Nephron (organoid): ENCODE measurements at regions not wholly inside any gene's neighbourhood (a gene's known extent, or its start where the extent isn't known, plus 50 kb on each side); places are given as distances from the start of the nearest gene placed in this dataset.
"Not testable (repeated sequence)": the region's sequence is repeated elsewhere in the genome, so short reads cannot be mapped to it uniquely, and the experiment has no call there.

Experiments
- H3K27ac Mint-ChIP-seq, 3 experiments: 2 replicates each; pipeline ENCODE4 v1.8.0; 2020; ENCODE audit warnings: mixed read lengths in 3 of 3, mild to moderate bottlenecking in 2 of 3, moderate library complexity in 1 of 3
- H3K27me3 Mint-ChIP-seq: 2 replicates; pipeline ENCODE4 v1.8.0; 2021; ENCODE audit warnings: low read depth, mild to moderate bottlenecking, moderate library complexity, mixed read lengths
- H3K36me3 Mint-ChIP-seq: 2 replicates; pipeline ENCODE4 v1.8.0; 2020; ENCODE audit warnings: low read depth, mixed read lengths
- H3K4me1 Mint-ChIP-seq: 2 replicates; pipeline ENCODE4 v1.8.0; 2020; ENCODE audit warnings: mixed read lengths
- H3K4me3 Mint-ChIP-seq, 3 experiments: 2 replicates each; pipeline ENCODE4 v1.8.0; 2020; ENCODE audit warnings: mild to moderate bottlenecking in 3 of 3, mixed read lengths in 3 of 3, moderate library complexity in 2 of 3
- H3K9me3 Mint-ChIP-seq: 2 replicates; pipeline ENCODE4 v1.8.0; 2020; ENCODE audit warnings: mixed read lengths
- CTCF ChIP-seq, 3 experiments: fragments of 200-600 bp; sonication (generic); IDR thresholded peaks; one replicate each; pipeline ENCODE4 v1.5.0; 2021; ENCODE audit warnings: antibody characterized with exemption in 3 of 3; ENCODE audit not compliant: unreplicated experiment in 3 of 3

- Mint-ChIP-seq H3K27ac (no peak overlapping the region), H3K36me3 (no peaks in the 10 kb centered on the region), H3K4me3 (no peak overlapping the region), H3K9me3 (no peaks in the 10 kb centered on the region), H3K27me3 (no peaks in the 10 kb centered on the region), H3K4me1 (no peaks in the 10 kb centered on the region)
- no peak for TF ChIP-seq CTCF (IDR thresholded peaks at IDR 0.05; ENCODE audit: unreplicated experiment in 3 of 3)
Measured at GRCh38 chr5:96113170-96113939, 151.7 kb upstream of the ELL2 start.

- no peaks in the 10 kb centered on the region for H3K9me3 Mint-ChIP-seq
- H3K27ac Mint-ChIP-seq = no peak overlapping the region
- H3K4me1 Mint-ChIP-seq = no peaks in the 10 kb centered on the region
- H3K4me3 Mint-ChIP-seq = no peak overlapping the region
- no peaks in the 10 kb centered on the region for H3K36me3 Mint-ChIP-seq
- no peaks in the 10 kb centered on the region for H3K27me3 Mint-ChIP-seq
- no peak for TF ChIP-seq CTCF (IDR thresholded peaks at IDR 0.05; ENCODE audit: unreplicated experiment in 3 of 3)
Measured at GRCh38 chr5:96112703-96113102, 151.1 kb upstream of the ELL2 start.

DNA sequence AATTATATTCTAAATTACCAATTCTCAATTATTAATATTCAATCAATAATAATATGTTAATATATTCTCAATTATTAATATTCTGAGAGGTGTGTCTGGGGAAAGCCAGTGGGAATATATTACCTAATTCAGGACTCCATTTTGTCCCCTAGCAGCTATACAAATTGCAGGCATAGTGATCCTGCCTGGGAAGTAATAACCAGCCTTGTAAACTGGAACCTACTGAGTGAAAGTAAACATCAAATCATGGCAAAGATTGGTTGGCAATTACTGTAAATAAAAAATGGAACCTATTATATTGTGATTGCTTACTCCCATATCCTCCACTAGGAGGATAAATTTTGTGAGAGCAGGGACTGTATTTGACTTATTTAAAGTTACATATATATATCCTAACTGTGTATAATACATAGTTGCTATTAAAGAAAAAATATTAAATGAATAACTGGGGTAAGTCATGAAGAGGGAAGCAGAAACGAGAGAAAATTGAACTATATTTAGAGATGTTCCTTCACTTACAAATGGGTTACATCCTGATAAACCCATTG, 150.5 kb upstream of the ELL2 start:
- TF ChIP-seq CTCF (IDR thresholded peaks at IDR 0.05; ENCODE audit: unreplicated experiment in 3 of 3) = no peak
- Mint-ChIP-seq H3K27me3 (no peaks in the 10 kb centered on the region), H3K4me3 (no peak overlapping the region), H3K9me3 (no peaks in the 10 kb centered on the region), H3K27ac (no peak overlapping the region), H3K4me1 (no peaks in the 10 kb centered on the region), H3K36me3 (no peaks in the 10 kb centered on the region)

- Mint-ChIP-seq H3K36me3 (no peaks in the 10 kb centered on the region), H3K27ac (no peak overlapping the region), H3K27me3 (no peaks in the 10 kb centered on the region), H3K4me1 (no peaks in the 10 kb centered on the region), H3K9me3 (no peaks in the 10 kb centered on the region), H3K4me3 (no peak overlapping the region)
- no peak for TF ChIP-seq CTCF (IDR thresholded peaks at IDR 0.05; ENCODE audit: unreplicated experiment in 3 of 3)
Measured at GRCh38 chr5:96111080-96111756, 149.6 kb upstream of the ELL2 start.

DNA sequence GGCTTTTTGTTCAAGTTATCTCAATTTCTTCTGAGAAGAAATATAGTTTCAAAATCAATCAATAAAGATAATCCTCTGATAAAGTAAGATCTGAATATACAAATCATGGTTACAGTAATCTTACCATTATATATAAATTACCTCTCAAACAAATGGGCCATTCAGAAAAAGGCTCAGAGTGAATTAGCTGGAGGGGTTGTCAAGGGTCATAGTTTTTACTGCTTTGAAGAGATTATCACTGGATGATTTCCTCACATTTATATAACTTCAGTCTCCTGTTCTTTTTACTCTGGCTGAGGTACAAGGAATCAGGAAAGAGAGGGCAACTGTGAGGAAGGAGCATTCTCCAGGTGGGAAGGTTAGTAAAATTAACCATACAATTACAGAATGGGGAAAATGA, 148.6 kb upstream of the ELL2 start:
- Mint-ChIP-seq H3K9me3 (peaks cover 6% of the 10 kb centered on the region), H3K27ac (no peak overlapping the region), H3K4me3 (no peak overlapping the region)

DNA sequence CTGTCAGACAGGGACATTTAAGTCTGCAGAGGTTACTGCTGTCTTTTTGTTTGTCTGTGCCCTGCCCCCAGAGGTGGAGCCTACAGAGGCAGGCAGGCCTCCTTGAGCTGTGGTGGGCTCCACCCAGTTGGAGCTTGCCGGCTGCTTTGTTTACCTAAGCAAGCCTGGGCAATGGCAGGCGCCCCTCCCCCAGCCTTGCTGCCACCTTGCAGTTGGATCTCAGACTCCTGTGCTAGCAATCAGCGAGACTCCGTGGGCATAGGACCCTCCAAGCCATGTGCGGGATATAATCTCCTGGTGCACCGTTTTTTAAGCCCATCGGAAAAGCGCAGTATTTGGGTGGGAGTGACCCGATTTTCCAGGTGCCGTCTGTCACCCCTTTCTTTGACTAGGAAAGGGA, 147.0 kb upstream of the ELL2 start:
- H3K27me3 Mint-ChIP-seq, H3K4me3 Mint-ChIP-seq, H3K36me3 Mint-ChIP-seq, H3K27ac Mint-ChIP-seq, H3K4me1 Mint-ChIP-seq, H3K9me3 Mint-ChIP-seq: not testable (repeated sequence)

More for the DNA sequence above, 148.6 kb upstream of the ELL2 start:
- no peak for TF ChIP-seq CTCF (IDR thresholded peaks at IDR 0.05; ENCODE audit: unreplicated experiment in 3 of 3)
- no peaks in the 10 kb centered on the region for H3K27me3 Mint-ChIP-seq
- no peaks in the 10 kb centered on the region for H3K4me1 Mint-ChIP-seq
- peaks cover 4% of the 10 kb centered on the region for H3K36me3 Mint-ChIP-seq

DNA sequence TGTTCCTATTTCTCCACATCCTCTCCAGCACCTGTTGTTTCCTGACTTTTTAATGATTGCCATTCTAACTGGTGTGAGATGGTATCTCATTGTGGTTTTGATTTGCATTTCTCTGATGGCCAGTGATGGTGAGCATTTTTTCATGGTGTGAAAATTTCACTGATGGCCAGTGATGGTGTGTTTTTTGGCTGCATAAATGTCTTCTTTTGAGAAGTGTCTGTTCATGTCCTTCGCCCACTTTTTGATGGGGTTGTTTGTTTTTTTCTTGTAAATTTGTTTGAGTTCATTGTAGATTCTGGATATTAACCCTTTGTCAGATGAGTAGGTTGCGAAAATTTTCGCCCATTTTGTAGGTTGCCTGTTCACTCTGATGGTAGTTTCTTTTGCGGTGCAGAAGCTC, 142.2 kb upstream of the ELL2 start:
- not testable (repeated sequence) for H3K27me3 Mint-ChIP-seq, H3K36me3 Mint-ChIP-seq

More for the DNA sequence above, 142.2 kb upstream of the ELL2 start:
- H3K4me3 Mint-ChIP-seq, H3K27ac Mint-ChIP-seq, H3K4me1 Mint-ChIP-seq: not testable (repeated sequence)
- peaks cover 16% of the 10 kb centered on the region for H3K9me3 Mint-ChIP-seq
